Activated CD4-positive, alpha-beta T cell treated with anti-CD3 and anti-CD28 coated beads, Interleukin-2, amount 50 U/mL, for 48 hours (primary cell): ENCODE measurements at regions not wholly inside any gene's neighbourhood (a gene's known extent, or its start where the extent isn't known, plus 50 kb on each side); places are given as distances from the start of the nearest gene placed in this dataset.
A peak's percentile ranks its signal among the peaks of the same experiment; 100 is the strongest.

ENCODE experiments used
- DNase-seq, 2 experiments: peaks; one replicate each; pipeline ENCODE4 v3.0.0-alpha.2; 2020

- no peak for DNase-seq
These were observed 195.6 kb upstream of the POU3F3 start for GRCh38 chr2:104658144-104658835.

- no peak for DNase-seq
These were observed 194.9 kb upstream of the POU3F3 start for GRCh38 chr2:104658904-104659591.

GRCh38 chr2:104660991-104661390 is 192.9 kb upstream of the POU3F3 start:
- DNase-seq, result no peak

GRCh38 chr2:104664672-104665071 is 189.2 kb upstream of the POU3F3 start:
- no peak for DNase-seq

GRCh38 chr2:104668631-104669030 is 185.3 kb upstream of the POU3F3 start:
- DNase-seq, result no peak

GRCh38 chr2:104673225-104673624 is 180.7 kb upstream of the POU3F3 start:
- DNase-seq, result no peak

GRCh38 chr2:104678181-104678580 is 175.7 kb upstream of the POU3F3 start:
- DNase-seq, result no peak

- no peak for DNase-seq
These were observed 168.3 kb upstream of the POU3F3 start for GRCh38 chr2:104685591-104685990.

- no peak for DNase-seq
These were observed 166.8 kb upstream of the POU3F3 start for GRCh38 chr2:104687147-104687546.

GRCh38 chr2:104690255-104690984 is 163.5 kb upstream of the POU3F3 start:
- no peak for DNase-seq

- DNase-seq, result no peak
These were observed 155.6 kb upstream of the POU3F3 start for GRCh38 chr2:104698276-104698675.

GRCh38 chr2:104701411-104701911 is 152.5 kb upstream of the POU3F3 start:
- DNase-seq, result no peak

GRCh38 chr2:104702031-104702850 is 151.7 kb upstream of the POU3F3 start:
- DNase-seq, result no peak

- no peak for DNase-seq
These were observed 150.2 kb upstream of the POU3F3 start for GRCh38 chr2:104703669-104704068.

GRCh38 chr2:104704496-104705245 is 149.2 kb upstream of the POU3F3 start:
- no peak for DNase-seq

GRCh38 chr2:104707056-104707455 is 146.9 kb upstream of the POU3F3 start:
- DNase-seq, result no peak

GRCh38 chr2:104708967-104709366 is 144.9 kb upstream of the POU3F3 start:
- no peak for DNase-seq

GRCh38 chr2:104716061-104716460 is 137.9 kb upstream of the POU3F3 start:
- no peak for DNase-seq

- peak; percentile 22 to 33 for DNase-seq
These were observed 120.5 kb upstream of the POU3F3 start for GRCh38 chr2:104733226-104733943.

- no peak for DNase-seq
These were observed 118.9 kb upstream of the POU3F3 start for GRCh38 chr2:104734937-104735586.

- DNase-seq, result no peak
These were observed 117.9 kb upstream of the POU3F3 start for GRCh38 chr2:104736026-104736425.
